IMR-90 (cell line): ENCODE measurements at regions not wholly inside any gene's neighbourhood (a gene's known extent, or its start where the extent isn't known, plus 50 kb on each side); places are given as distances from the start of the nearest gene placed in this dataset.

ENCODE experiments used
- ATAC-seq: fragments of 200-7000 bp; cut with Tn5 transposase; 2 replicates; pipeline ENCODE4 v1.9.1; 2020; ENCODE audit warnings: low read depth, mild to moderate bottlenecking, moderate library complexity
- BruUV-seq: library from RNA; stranded (reverse); fragments of 400-500 nt; replicated peaks from 2 replicates; lab custom pipeline; 2021; lab: Mats Ljungman, UMichigan
- CTCF ChIA-PET: fragments of 300-600 bp; formaldehyde crosslinking; extraction: SDS; loops from one replicate; lab custom pipeline; 2021; ENCODE audit warnings: antibody characterized with exemption; lab: Yijun Ruan, JAX
- POLR2A ChIA-PET: fragments of 300-600 bp; sonication (Branson Sonifier 250); formaldehyde crosslinking; loops from one replicate; lab custom pipeline; 2022; ENCODE audit warnings: antibody characterized with exemption; ENCODE audit not compliant: unreplicated experiment; lab: Charles Lee
- DNase-seq: peaks from one replicate; pipeline ENCODE4 v3.0.0; 2013
- H2AFZ ChIP-seq: replicated peaks from 2 replicates; pipeline ENCODE3; 2013; ENCODE audit warnings: low read length, mild to moderate bottlenecking; ENCODE audit not compliant: poor library complexity
- H2AK5ac ChIP-seq: 2 replicates; pipeline ENCODE4 v1.6.1; 2013; ENCODE audit warnings: low read depth, low read length, inconsistent platforms
- H2AK9ac ChIP-seq: replicated peaks from 2 replicates; pipeline ENCODE3; 2013; ENCODE audit warnings: mild to moderate bottlenecking, low read depth, low read length, moderate library complexity; ENCODE audit not compliant: poor library complexity
- H2BK120ac ChIP-seq: 2 replicates; pipeline ENCODE4 v1.6.1; 2013; ENCODE audit warnings: low read depth, low read length, inconsistent platforms
- H2BK15ac ChIP-seq: 3 replicates; pipeline ENCODE4 v1.6.1; 2013; ENCODE audit warnings: low read depth, low read length, inconsistent platforms
- H2BK20ac ChIP-seq: 2 replicates; pipeline ENCODE4 v1.6.1; 2013; ENCODE audit warnings: low read depth, mild to moderate bottlenecking, inconsistent platforms, low read length, moderate library complexity
- H2BK5ac ChIP-seq: 2 replicates; pipeline ENCODE4 v1.6.1; 2013; ENCODE audit warnings: mild to moderate bottlenecking, low read depth, low read length, inconsistent platforms; ENCODE audit not compliant: poor library complexity, severe bottlenecking
- H3K14ac ChIP-seq: replicated peaks from 2 replicates; pipeline ENCODE4 v1.6.1; 2013; ENCODE audit warnings: low read depth, low read length, inconsistent platforms
- H3K18ac ChIP-seq: 2 replicates; pipeline ENCODE4 v1.6.1; 2013; ENCODE audit warnings: low read depth, low read length, control low read depth
- H3K23ac ChIP-seq: 2 replicates; pipeline ENCODE4 v1.6.1; 2013; ENCODE audit warnings: low read depth, low read length, inconsistent platforms
- H3K27ac ChIP-seq: 2 replicates; pipeline ENCODE4 v1.5.1; 2013; ENCODE audit warnings: mild to moderate bottlenecking, control low read depth, low read length; ENCODE audit not compliant: insufficient read depth
- H3K27me3 ChIP-seq: 2 replicates; pipeline ENCODE4 v1.6.1; 2013; ENCODE audit warnings: low read length; ENCODE audit not compliant: control insufficient read depth, insufficient read depth
- H3K36me3 ChIP-seq: 2 replicates; pipeline ENCODE4 v1.6.1; 2013; ENCODE audit warnings: low read length, mixed read lengths; ENCODE audit not compliant: control insufficient read depth, insufficient read depth
- H3K4ac ChIP-seq: 2 replicates; pipeline ENCODE4 v1.6.1; 2013; ENCODE audit warnings: low read depth, low read length, inconsistent platforms
- H3K4me1 ChIP-seq: 2 replicates; pipeline ENCODE4 v1.6.1; 2013; ENCODE audit warnings: low read length, mixed read lengths; ENCODE audit not compliant: control insufficient read depth, insufficient read depth
- H3K4me2 ChIP-seq: 2 replicates; pipeline ENCODE4 v1.6.1; 2013; ENCODE audit warnings: low read depth, mild to moderate bottlenecking, control low read depth, low read length, moderate library complexity
- H3K4me3 ChIP-seq: 2 replicates; pipeline ENCODE4 v1.5.1; 2013; ENCODE audit warnings: low read depth, mild to moderate bottlenecking, control low read depth, low read length, moderate library complexity; ENCODE audit not compliant: insufficient read depth
- H3K56ac ChIP-seq: 2 replicates; pipeline ENCODE4 v1.6.1; 2013; ENCODE audit warnings: low read length, inconsistent platforms; ENCODE audit not compliant: insufficient read depth; ENCODE audit errors: extremely low read depth
- H3K79me1 ChIP-seq, 2 experiments: 2 replicates each; pipeline ENCODE4 v1.6.1; 2013; ENCODE audit warnings: low read length in 2 of 2, inconsistent platforms in 1 of 2, low read depth in 1 of 2
- H3K9ac ChIP-seq: 2 replicates; pipeline ENCODE4 v1.6.1; 2013; ENCODE audit warnings: low read depth, low read length, control low read depth
- H3K9me1 ChIP-seq: 2 replicates; pipeline ENCODE4 v1.6.1; 2013; ENCODE audit warnings: low read length, inconsistent platforms; ENCODE audit not compliant: insufficient read depth
- H3K9me3 ChIP-seq: 2 replicates; pipeline ENCODE4 v1.6.1; 2013; ENCODE audit warnings: low read length; ENCODE audit not compliant: control insufficient read depth, insufficient read depth
- H4K20me1 ChIP-seq: 2 replicates; pipeline ENCODE4 v1.6.1; 2013; ENCODE audit warnings: low read length, inconsistent platforms; ENCODE audit not compliant: insufficient read depth
- H4K5ac ChIP-seq: 2 replicates; pipeline ENCODE4 v1.6.1; 2013; ENCODE audit warnings: mild to moderate bottlenecking, low read depth, low read length, control low read depth
- H4K8ac ChIP-seq, 2 experiments: 2 replicates each; pipeline ENCODE4 v1.6.1; 2013; ENCODE audit warnings: low read depth in 2 of 2, low read length in 2 of 2, control low read depth in 1 of 2, inconsistent platforms in 1 of 2
- H4K91ac ChIP-seq: 2 replicates; pipeline ENCODE4 v1.6.1; 2013; ENCODE audit warnings: low read depth, low read length, inconsistent platforms; ENCODE audit not compliant: insufficient read depth
- BHLHE40 ChIP-seq: fragments of 150-350 bp; IDR thresholded peaks from 2 replicates; pipeline ENCODE4 v1.6.1; 2016; ENCODE audit warnings: mild to moderate bottlenecking, low read depth, low read length
- CEBPB ChIP-seq: IDR thresholded peaks from 2 replicates; pipeline ENCODE4 v1.6.1; 2012; ENCODE audit warnings: low read depth, low read length, improper control_type of control experiment
- CHD1 ChIP-seq: IDR thresholded peaks from 2 replicates; pipeline ENCODE4 v1.6.1; 2012; ENCODE audit warnings: low read depth, low read length, improper control_type of control experiment
- FOS ChIP-seq: fragments of 150-350 bp; IDR thresholded peaks from 2 replicates; pipeline ENCODE4 v1.6.1; 2016; ENCODE audit warnings: low read depth, low read length
- MAFK ChIP-seq: IDR thresholded peaks from 2 replicates; pipeline ENCODE4 v1.6.1; 2012; ENCODE audit warnings: low read depth, low read length, improper control_type of control experiment
- MAZ ChIP-seq: IDR thresholded peaks from 2 replicates; pipeline ENCODE4 v1.6.1; 2012; ENCODE audit warnings: low read depth, mild to moderate bottlenecking, low read length, improper control_type of control experiment, moderate library complexity, borderline replicate concordance
- MXI1 ChIP-seq: IDR thresholded peaks from 2 replicates; pipeline ENCODE4 v1.6.1; 2012; ENCODE audit warnings: low read depth, mild to moderate bottlenecking, low read length, moderate library complexity, borderline replicate concordance
- NFE2L2 ChIP-seq: fragments of 150-350 bp; IDR thresholded peaks from 2 replicates; pipeline ENCODE4 v1.6.1; 2016; ENCODE audit warnings: low read depth, mild to moderate bottlenecking, low read length
- POLR2A ChIP-seq: IDR thresholded peaks from 2 replicates; pipeline ENCODE4 v1.6.1; 2012; ENCODE audit warnings: mild to moderate bottlenecking, low read depth, low read length
- RAD21 ChIP-seq: IDR thresholded peaks from 2 replicates; pipeline ENCODE4 v1.6.1; 2012; ENCODE audit warnings: low read length, improper control_type of control experiment
- RCOR1 ChIP-seq: IDR thresholded peaks from 2 replicates; pipeline ENCODE4 v1.6.1; 2012; ENCODE audit warnings: mild to moderate bottlenecking, low read length, improper control_type of control experiment; ENCODE audit not compliant: insufficient replicate concordance
- RFX5 ChIP-seq: IDR thresholded peaks from 2 replicates; pipeline ENCODE4 v1.8.0; 2012; ENCODE audit warnings: low read depth, mild to moderate bottlenecking, low read length, moderate library complexity
- SMC3 ChIP-seq: fragments of 150-350 bp; IDR thresholded peaks from 2 replicates; pipeline ENCODE4 v1.6.1; 2016; ENCODE audit warnings: low read depth, mild to moderate bottlenecking, antibody characterized with exemption, low read length, moderate library complexity
- USF2 ChIP-seq: fragments of 150-350 bp; IDR thresholded peaks from 2 replicates; pipeline ENCODE4 v1.6.1; 2017; ENCODE audit warnings: mild to moderate bottlenecking, antibody characterized with exemption, low read length, low read depth
- WGBS, 2 experiments: methylation state at CpG; one replicate each; pipeline versions ENCODE4 v1.1.5 to v1.1.7; 2013; ENCODE audit warnings: missing lambda C conversion rate in 2 of 2; ENCODE audit not compliant: insufficient read length in 1 of 2; ENCODE audit errors: extremely low coverage in 2 of 2; 5-methylcytosine and 5-hydroxymethylcytosine counted together
- dilution Hi-C: fragments of 300-500 bp; cut with HindIII; formaldehyde crosslinking; loops from one replicate; pipeline ENCODE4 v1.14.3; 2018; ENCODE audit warnings: low sequenced_read_pairs; ENCODE audit not compliant: unreplicated experiment
- in situ Hi-C: fragments of 300-500 bp; cut with MboI; formaldehyde crosslinking; loops from 3 replicates; pipeline ENCODE4 v1.14.3; 2019; ENCODE audit warnings: low sequenced_read_pairs, inconsistent platforms, mixed read lengths
- intact Hi-C: fragments of 100-400 bp; cut with micrococcal nuclease; formaldehyde crosslinking; loops from 2 replicates; pipeline ENCODE4 v1.10.0; 2022
- TF ChIP-seq, protein P1 (sequence below): fragments of 150-350 bp; IDR thresholded peaks from 2 replicates; pipeline ENCODE4 v1.6.1; 2016; ENCODE audit warnings: low read depth, mild to moderate bottlenecking, low read length, moderate library complexity, borderline replicate concordance
- TF ChIP-seq, protein P2 (sequence below): conservative IDR thresholded peaks from 2 replicates; pipeline ENCODE4 v1.5.1; 2012; ENCODE audit warnings: mild to moderate bottlenecking, low read depth, low read length, improper control_type of control experiment

GRCh38 chr17:31724026-31724425 lies 135.0 kb downstream of the COPRS start:
- peaks cover 0 to 7% of the 10 kb centered on the region in 2 experiments; a peak in 1 of 4 replicates for H3K79me1 ChIP-seq
- intact Hi-C loops (no loop called here), dilution Hi-C loops (no loop called here), in situ Hi-C loops (no loop called here)
- peak overlapping the region; percentile 93 for H2AK9ac ChIP-seq
- peak overlapping the region; percentile 86; the same call in 1 of the 2 replicates for H2AK5ac ChIP-seq
- no peaks in the 10 kb centered on the region for H3K36me3 ChIP-seq
- no peaks in the 10 kb centered on the region for H3K27me3 ChIP-seq
- peak overlapping the region; percentile 48; the same call in 1 of the 2 replicates for H3K23ac ChIP-seq
- DNase-seq (peak; percentile 75), ATAC-seq (peak; percentile 24)
- no peak overlapping the region for H3K56ac ChIP-seq
- peak overlapping the region; percentile 55; the same call in 2 of the 3 replicates for H2BK15ac ChIP-seq
- H2BK120ac ChIP-seq, result peak overlapping the region; percentile 86
- 70% methylated on average over 2 of the region's 8 CpGs; no CpG with 5 or more reads in 1 of the 2 experiments for WGBS, 2 experiments
- H3K14ac ChIP-seq, result peak overlapping the region; percentile 64
- H3K4me2 ChIP-seq, result no peak overlapping the region
- no peak overlapping the region for H3K4me3 ChIP-seq
- peaks cover 26% of the 10 kb centered on the region for H3K9me1 ChIP-seq
- no peak for TF ChIP-seq MAZ
- TF ChIP-seq, protein P1, sequence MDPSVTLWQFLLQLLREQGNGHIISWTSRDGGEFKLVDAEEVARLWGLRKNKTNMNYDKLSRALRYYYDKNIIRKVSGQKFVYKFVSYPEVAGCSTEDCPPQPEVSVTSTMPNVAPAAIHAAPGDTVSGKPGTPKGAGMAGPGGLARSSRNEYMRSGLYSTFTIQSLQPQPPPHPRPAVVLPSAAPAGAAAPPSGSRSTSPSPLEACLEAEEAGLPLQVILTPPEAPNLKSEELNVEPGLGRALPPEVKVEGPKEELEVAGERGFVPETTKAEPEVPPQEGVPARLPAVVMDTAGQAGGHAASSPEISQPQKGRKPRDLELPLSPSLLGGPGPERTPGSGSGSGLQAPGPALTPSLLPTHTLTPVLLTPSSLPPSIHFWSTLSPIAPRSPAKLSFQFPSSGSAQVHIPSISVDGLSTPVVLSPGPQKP, result no peak
- TF ChIP-seq USF2, result no peak
- no peak for TF ChIP-seq BHLHE40
- no peak for TF ChIP-seq MAFK
- no peak for TF ChIP-seq SMC3
- no peak for TF ChIP-seq MXI1
- no peak for TF ChIP-seq FOS
- no peak for TF ChIP-seq POLR2A
- no peak for TF ChIP-seq CHD1
- no peak for TF ChIP-seq RFX5
- TF ChIP-seq, protein P2, sequence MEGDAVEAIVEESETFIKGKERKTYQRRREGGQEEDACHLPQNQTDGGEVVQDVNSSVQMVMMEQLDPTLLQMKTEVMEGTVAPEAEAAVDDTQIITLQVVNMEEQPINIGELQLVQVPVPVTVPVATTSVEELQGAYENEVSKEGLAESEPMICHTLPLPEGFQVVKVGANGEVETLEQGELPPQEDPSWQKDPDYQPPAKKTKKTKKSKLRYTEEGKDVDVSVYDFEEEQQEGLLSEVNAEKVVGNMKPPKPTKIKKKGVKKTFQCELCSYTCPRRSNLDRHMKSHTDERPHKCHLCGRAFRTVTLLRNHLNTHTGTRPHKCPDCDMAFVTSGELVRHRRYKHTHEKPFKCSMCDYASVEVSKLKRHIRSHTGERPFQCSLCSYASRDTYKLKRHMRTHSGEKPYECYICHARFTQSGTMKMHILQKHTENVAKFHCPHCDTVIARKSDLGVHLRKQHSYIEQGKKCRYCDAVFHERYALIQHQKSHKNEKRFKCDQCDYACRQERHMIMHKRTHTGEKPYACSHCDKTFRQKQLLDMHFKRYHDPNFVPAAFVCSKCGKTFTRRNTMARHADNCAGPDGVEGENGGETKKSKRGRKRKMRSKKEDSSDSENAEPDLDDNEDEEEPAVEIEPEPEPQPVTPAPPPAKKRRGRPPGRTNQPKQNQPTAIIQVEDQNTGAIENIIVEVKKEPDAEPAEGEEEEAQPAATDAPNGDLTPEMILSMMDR, result no peak
- no peak for TF ChIP-seq RCOR1
- no peak for TF ChIP-seq NFE2L2
- TF ChIP-seq CEBPB, result no peak
- no peak for TF ChIP-seq RAD21
- no peaks in the 10 kb centered on the region for H3K9me3 ChIP-seq
- H3K9ac ChIP-seq, result no peak overlapping the region
- peak overlapping the region; percentile 71 for H2BK5ac ChIP-seq
- CTCF ChIA-PET, result interaction anchor here (0.9 to 1.5 kb wide), 3 partner anchors 17 to 196 kb away, joined by 3 read pairs; no protein-coding TSS in a partner anchor
- POLR2A ChIA-PET, result no interaction called here
- peak overlapping the region; percentile 38; the same call in 1 of the 2 replicates for H3K18ac ChIP-seq
- H3K4ac ChIP-seq, result peak overlapping the region; percentile 83
- peak overlapping the region; percentile 72 for H2BK20ac ChIP-seq
- H3K27ac ChIP-seq, result no peak overlapping the region
- H4K91ac ChIP-seq, result peak overlapping the region; percentile 43
- no peaks in the 10 kb centered on the region for H4K20me1 ChIP-seq
- peak overlapping the region; percentile 36 for H2AFZ ChIP-seq
- no peak overlapping the region for H4K5ac ChIP-seq
- H3K4me1 ChIP-seq, result peaks cover 31% of the 10 kb centered on the region
- H4K8ac ChIP-seq, result peak overlapping the region in 1 of 2 experiments; percentile 88; a peak in 2 of 4 replicates
- no TSS peak for BruUV-seq
